DMS53 (cell line): ENCODE measurements at regions not wholly inside any gene's neighbourhood (a gene's known extent, or its start where the extent isn't known, plus 50 kb on each side); places are given as distances from the start of the nearest gene placed in this dataset.

Experiments used
- DNase-seq: peaks from one replicate; lab custom pipeline; 2025; lab: John Stamatoyannopoulos, UW

- DNase-seq, result no peak
Observed at GRCh38 chr11:70521475-70522308, 123.4 kb downstream of the CTTN start.

- DNase-seq, result no peak
Observed at GRCh38 chr11:70522309-70522592, 123.9 kb downstream of the CTTN start.

GRCh38 chr11:70522593-70523311 is 124.4 kb downstream of the CTTN start:
- peak; percentile 87 for DNase-seq

GRCh38 chr11:70523384-70524095 is 125.2 kb downstream of the CTTN start:
- DNase-seq, result no peak

GRCh38 chr11:70524096-70524922 is 126.0 kb downstream of the CTTN start:
- DNase-seq, result no peak

- no peak for DNase-seq
Observed at GRCh38 chr11:70525006-70525405, 126.7 kb downstream of the CTTN start.

GRCh38 chr11:70525466-70525865 is 127.1 kb downstream of the CTTN start:
- DNase-seq, result no peak

- no peak for DNase-seq
Observed at GRCh38 chr11:70526116-70527045, 128.1 kb downstream of the CTTN start.

GRCh38 chr11:70527046-70527395 is 128.7 kb downstream of the CTTN start:
- no peak for DNase-seq

- no peak for DNase-seq
Observed at GRCh38 chr11:70527429-70528045, 129.2 kb downstream of the CTTN start.

GRCh38 chr11:70528046-70528793 is 129.9 kb downstream of the CTTN start:
- no peak for DNase-seq

- DNase-seq, result no peak
Observed at GRCh38 chr11:70528794-70529580, 130.7 kb downstream of the CTTN start.

GRCh38 chr11:70530010-70530409 is 131.7 kb downstream of the CTTN start:
- no peak for DNase-seq

- DNase-seq, result no peak
Observed at GRCh38 chr11:70530629-70531185, 132.4 kb downstream of the CTTN start.

- DNase-seq, result no peak
Observed at GRCh38 chr11:70531281-70532065, 133.1 kb downstream of the CTTN start.

- DNase-seq, result no peak
Observed at GRCh38 chr11:70532066-70532440, 133.7 kb downstream of the CTTN start.

- no peak for DNase-seq
Observed at GRCh38 chr11:70532731-70533130, 134.4 kb downstream of the CTTN start.
